H1 (cell line): ENCODE measurements at regions not wholly inside any gene's neighbourhood (a gene's known extent, or its start where the extent isn't known, plus 50 kb on each side); places are given as distances from the start of the nearest gene placed in this dataset.

Experiments
- CTCF ChIA-PET: fragments of 300-600 bp; sonication (Branson Sonifier 250); formaldehyde crosslinking; loops from one replicate; lab custom pipeline; 2021; ENCODE audit not compliant: partially characterized antibody; lab: Charles Lee
- POLR2A ChIA-PET: fragments of 300-600 bp; sonication (Branson Sonifier 250); formaldehyde crosslinking; loops from one replicate; lab custom pipeline; 2021; ENCODE audit warnings: inconsistent platforms; ENCODE audit not compliant: partially characterized antibody; lab: Charles Lee
- DNase-seq, 2 experiments: peaks; one replicate each; pipeline versions ENCODE4 v3.0.0 to v3.0.0-alpha.2; 2010 to 2022; ENCODE audit warnings: low spot score in 2 of 2, low read depth in 1 of 2, mixed read lengths in 1 of 2
- FAIRE-seq: peaks from 2 replicates; lab custom pipeline; 2011; peaks lifted over from hg19 to GRCh38; lab: Jason Lieb, UNC
- H2AFZ ChIP-seq: 2 replicates; pipeline ENCODE4 v1.8.1; 2012; ENCODE audit warnings: low read length, inconsistent platforms
- H2AK5ac ChIP-seq: 2 replicates; pipeline ENCODE4 v1.6.1; 2013; ENCODE audit warnings: low read depth, low read length
- H2BK120ac ChIP-seq: replicated peaks from 2 replicates; pipeline ENCODE3; 2013; ENCODE audit warnings: low read depth, low read length, inconsistent platforms
- H2BK12ac ChIP-seq: 2 replicates; pipeline ENCODE4 v1.6.1; 2013; ENCODE audit warnings: low read depth, low read length
- H2BK15ac ChIP-seq: 2 replicates; pipeline ENCODE4 v1.6.1; 2013; ENCODE audit warnings: low read length
- H2BK20ac ChIP-seq: 2 replicates; pipeline ENCODE4 v1.6.1; 2013; ENCODE audit warnings: low read length
- H2BK5ac ChIP-seq: 2 replicates; pipeline ENCODE4 v1.6.1; 2013; ENCODE audit warnings: low read depth, low read length
- H3K14ac ChIP-seq: 2 replicates; pipeline ENCODE4 v1.6.1; 2013; ENCODE audit warnings: inconsistent platforms; ENCODE audit not compliant: insufficient read length
- H3K18ac ChIP-seq: 2 replicates; pipeline ENCODE4 v1.6.1; 2013; ENCODE audit warnings: low read length; ENCODE audit errors: extremely low read depth
- H3K23ac ChIP-seq: 2 replicates; pipeline ENCODE4 v1.6.1; 2013; ENCODE audit warnings: inconsistent platforms; ENCODE audit not compliant: insufficient read length
- H3K23me2 ChIP-seq: 2 replicates; pipeline ENCODE4 v1.6.1; 2013; ENCODE audit warnings: low read depth, low read length
- H3K27ac ChIP-seq: 2 replicates; pipeline ENCODE4 v1.6.1; 2011; ENCODE audit warnings: low read depth, low read length, inconsistent platforms
- H3K27me3 ChIP-seq, 4 experiments: replicated peaks in 1 of 4; 1 replicate in 1 of 4; 2 replicates in 3 of 4; pipeline versions ENCODE4 v1.6.1 to v1.8.1; 2011 to 2013; ENCODE audit warnings: low read length in 3 of 4, mild to moderate bottlenecking in 3 of 4, inconsistent platforms in 2 of 4, mixed read lengths in 2 of 4, moderate library complexity in 1 of 4; ENCODE audit not compliant: control insufficient read depth in 3 of 4, insufficient read depth in 3 of 4; ENCODE audit errors: extremely low read depth in 1 of 4
- H3K36me3 ChIP-seq, 4 experiments: 2 replicates each; pipeline versions ENCODE4 v1.6.1 to v1.8.1; 2011 to 2013; ENCODE audit warnings: mild to moderate bottlenecking in 4 of 4, low read length in 3 of 4, moderate library complexity in 2 of 4, control low read depth in 1 of 4, inconsistent platforms in 1 of 4; ENCODE audit not compliant: insufficient read depth in 4 of 4, control insufficient read depth in 2 of 4
- H3K4ac ChIP-seq: replicated peaks from 2 replicates; pipeline ENCODE3; 2013; ENCODE audit warnings: low read length, low read depth, mixed read lengths, inconsistent platforms; ENCODE audit not compliant: insufficient read length
- H3K4me1 ChIP-seq, 4 experiments: replicated peaks in 1 of 4; 1 replicate in 1 of 4; 2 replicates in 3 of 4; pipeline versions ENCODE4 v1.6.1 to v1.8.1; 2011 to 2013; ENCODE audit warnings: low read length in 3 of 4, inconsistent platforms in 2 of 4, mixed read lengths in 1 of 4; ENCODE audit not compliant: insufficient read depth in 4 of 4, control insufficient read depth in 3 of 4
- H3K4me2 ChIP-seq, 2 experiments: 2 replicates each; pipeline versions ENCODE4 v1.6.1 to v1.8.1; 2011 to 2013; ENCODE audit warnings: low read depth in 2 of 2, low read length in 2 of 2, control low read depth in 1 of 2, inconsistent platforms in 1 of 2, mild to moderate bottlenecking in 1 of 2; ENCODE audit not compliant: insufficient read depth in 1 of 2
- H3K4me3 ChIP-seq, 4 experiments: fragments of 200-600, 300-600 bp in 1 of 4; sonication (generic), shearing (Covaris generic), sonication (Bioruptor Twin) in 1 of 4; 2 replicates each; pipeline versions ENCODE4 v1.5.1 to v1.8.1; 2011 to 2016; ENCODE audit warnings: low read length in 4 of 4, low read depth in 3 of 4, control low read depth in 2 of 4, inconsistent platforms in 2 of 4, mild to moderate bottlenecking in 2 of 4, mixed read lengths in 1 of 4, moderate library complexity in 1 of 4; ENCODE audit not compliant: insufficient read depth in 2 of 4; ENCODE audit errors: extremely low read depth in 1 of 4
- H3K56ac ChIP-seq: replicated peaks from 2 replicates; pipeline ENCODE3; 2013; ENCODE audit warnings: low read depth, mild to moderate bottlenecking, mixed read lengths, low read length, inconsistent platforms; ENCODE audit not compliant: insufficient read length
- H3K79me1 ChIP-seq: 2 replicates; pipeline ENCODE4 v1.6.1; 2013; ENCODE audit warnings: low read depth, low read length, control low read depth
- H3K79me2 ChIP-seq, 2 experiments: 2 replicates each; pipeline versions ENCODE4 v1.6.1 to v1.8.1; 2012 to 2013; ENCODE audit warnings: low read length in 2 of 2, mild to moderate bottlenecking in 2 of 2, inconsistent platforms in 1 of 2; ENCODE audit not compliant: insufficient read depth in 2 of 2, control insufficient read depth in 1 of 2
- H3K9ac ChIP-seq, 4 experiments: replicated peaks in 1 of 4; 1 replicate in 1 of 4; 2 replicates in 3 of 4; pipeline versions ENCODE4 v1.6.1 to v1.8.1; 2011 to 2013; ENCODE audit warnings: low read depth in 3 of 4, low read length in 3 of 4, control low read depth in 2 of 4, mild to moderate bottlenecking in 2 of 4, moderate library complexity in 2 of 4, inconsistent platforms in 1 of 4; ENCODE audit errors: extremely low read depth in 1 of 4
- H3K9me3 ChIP-seq, 2 experiments: 2 replicates each; pipeline versions ENCODE4 v1.6.1 to v1.8.1; 2012 to 2013; ENCODE audit warnings: mild to moderate bottlenecking in 2 of 2, moderate library complexity in 2 of 2, control low read depth in 1 of 2, inconsistent platforms in 1 of 2, low read depth in 1 of 2, low read length in 1 of 2, mixed read lengths in 1 of 2; ENCODE audit not compliant: insufficient read depth in 2 of 2
- H4K20me1 ChIP-seq, 2 experiments: replicated peaks in 1 of 2; 2 replicates each; pipeline versions ENCODE3 to v1.8.1; 2011 to 2013; ENCODE audit warnings: inconsistent platforms in 2 of 2, low read length in 2 of 2, mild to moderate bottlenecking in 1 of 2; ENCODE audit not compliant: insufficient read depth in 2 of 2, control insufficient read depth in 1 of 2
- H4K5ac ChIP-seq: 2 replicates; pipeline ENCODE4 v1.6.1; 2013; ENCODE audit warnings: low read length, low read depth, mixed read lengths, inconsistent platforms; ENCODE audit not compliant: insufficient read length
- H4K8ac ChIP-seq: 2 replicates; pipeline ENCODE4 v1.8.0; 2013; ENCODE audit warnings: mild to moderate bottlenecking, moderate library complexity, low read length, inconsistent platforms; ENCODE audit not compliant: insufficient read depth; ENCODE audit errors: extremely low read depth
- H4K91ac ChIP-seq: replicated peaks from 2 replicates; pipeline ENCODE3; 2013; ENCODE audit warnings: low read length, mixed read lengths, inconsistent platforms; ENCODE audit not compliant: insufficient read length
- CBX5 ChIP-seq: fragments of 300-800, 300-1000 bp; sonication (generic); IDR thresholded peaks from 2 replicates; pipeline ENCODE4 v1.7.1; 2016; ENCODE audit warnings: antibody characterized with exemption, low read length, low read depth
- JUN ChIP-seq: IDR thresholded peaks from 2 replicates; pipeline ENCODE4 v1.6.1; 2011; ENCODE audit warnings: low read depth, mild to moderate bottlenecking, improper control_type of control experiment, low read length
- JUND ChIP-seq: IDR thresholded peaks from 2 replicates; pipeline ENCODE4 v1.6.1; 2011; ENCODE audit warnings: mild to moderate bottlenecking, improper control_type of control experiment, low read length
- KDM1A ChIP-seq: fragments of 200-600, 300-600 bp; sonication (generic); IDR thresholded peaks from 2 replicates; pipeline ENCODE4 v1.7.1; 2016; ENCODE audit warnings: mild to moderate bottlenecking, low read length, borderline replicate concordance
- KDM5A ChIP-seq: fragments of 200-600 bp; IDR thresholded peaks from 2 replicates; pipeline ENCODE4 v1.7.1; 2012; ENCODE audit warnings: mild to moderate bottlenecking, low read length, inconsistent platforms, mixed read lengths
- SP4 ChIP-seq: IDR thresholded peaks from 2 replicates; pipeline ENCODE4 v1.6.1; 2012; ENCODE audit warnings: low read length, inconsistent platforms
- TBP ChIP-seq: IDR thresholded peaks from 2 replicates; pipeline ENCODE4 v1.6.1; 2011; ENCODE audit warnings: low read depth, low read length, improper control_type of control experiment
- TEAD4 ChIP-seq: IDR thresholded peaks from 2 replicates; pipeline ENCODE4 v1.6.1; 2012; ENCODE audit warnings: low read depth, low read length, inconsistent platforms, mixed read lengths
- WGBS, 2 experiments: shearing (Covaris generic) in 1 of 2; methylation state at CpG; one replicate each; pipeline versions ENCODE4 v1.1.6 to v1.1.7; 2013 to 2015; ENCODE audit warnings: low lambda C conversion rate in 2 of 2, mixed read lengths in 2 of 2, inconsistent platforms in 1 of 2, low coverage in 1 of 2, missing lambda C conversion rate in 1 of 2; ENCODE audit not compliant: insufficient replicate concordance in 2 of 2, insufficient coverage in 1 of 2, insufficient read length in 1 of 2; ENCODE audit errors: extremely low coverage in 1 of 2, missing lambda C conversion rate in 1 of 2; 5-methylcytosine and 5-hydroxymethylcytosine counted together

DNA sequence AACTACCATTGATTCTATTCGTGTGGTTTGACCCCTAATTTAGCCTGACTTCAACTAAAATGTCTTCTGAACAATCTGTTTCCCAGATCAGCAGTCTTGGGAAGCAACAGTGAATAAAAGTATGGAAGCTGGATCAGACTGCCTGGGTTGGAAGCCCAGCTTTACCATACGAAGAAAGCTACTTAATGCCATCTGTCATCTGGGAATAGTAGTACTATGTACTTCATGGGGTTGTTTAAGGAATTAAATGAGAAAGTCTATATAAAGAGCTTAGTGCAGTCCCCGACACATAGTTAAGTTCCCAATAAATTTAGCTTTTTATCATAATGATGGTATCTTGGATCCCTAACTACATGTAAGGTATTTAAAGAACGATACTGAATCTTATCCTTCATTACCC, 151.5 kb upstream of the ERCC4 start:
- Histone ChIP-seq H2AFZ (no peak overlapping the region), H2BK20ac (no peak overlapping the region), H3K9me3 (no peaks in the 10 kb centered on the region), H3K4me3 (no peak overlapping the region), H3K79me2 (no peaks in the 10 kb centered on the region), H2BK5ac (no peak overlapping the region), H4K91ac (no peak overlapping the region), H2BK12ac (no peak overlapping the region), H3K4me2 (no peak overlapping the region), H3K4me1 (no peaks in the 10 kb centered on the region), H2BK120ac (no peak overlapping the region), H3K4ac (no peak overlapping the region), H3K36me3 (no peaks in the 10 kb centered on the region), H3K27ac (no peak overlapping the region), H2BK15ac (no peak overlapping the region), H3K27me3 (no peaks in the 10 kb centered on the region), H3K56ac (no peak overlapping the region), H3K23me2 (no peaks in the 10 kb centered on the region), H3K23ac (no peak overlapping the region), H4K8ac (no peak overlapping the region), H3K18ac (no peak overlapping the region), H2AK5ac (no peak overlapping the region), H4K20me1 (no peaks in the 10 kb centered on the region), H3K9ac (no peak overlapping the region), H3K79me1 (no peaks in the 10 kb centered on the region), H3K14ac (no peak overlapping the region), H4K5ac (no peak overlapping the region)
- no peak for TF ChIP-seq CBX5
- no peak for TF ChIP-seq TEAD4
- TF ChIP-seq KDM1A, result no peak
- TF ChIP-seq TBP, result no peak
- TF ChIP-seq SP4, result no peak
- no peak for TF ChIP-seq JUN
- TF ChIP-seq JUND, result no peak
- TF ChIP-seq KDM5A, result no peak
- FAIRE-seq (no peak), DNase-seq (no peak)
- 79% methylated on average over 4 of the region's 4 CpGs; no CpG with 5 or more reads in 1 of the 2 experiments for WGBS, 2 experiments
- CTCF ChIA-PET, result interaction anchor here (0.8 to 3.2 kb wide), 5 partner anchors 11 to 873 kb away, joined by 3 to 14 read pairs (median 4); no protein-coding TSS in a partner anchor
- POLR2A ChIA-PET, result no interaction called here
